H1 (cell line): ENCODE measurements at regions not wholly inside any gene's neighbourhood (a gene's known extent, or its start where the extent isn't known, plus 50 kb on each side); places are given as distances from the start of the nearest gene placed in this dataset.

Experiments used
- CBX8 ChIP-seq: fragments of 300-800, 300-1000 bp; sonication (generic); IDR thresholded peaks from 2 replicates; pipeline ENCODE4 v1.7.1; 2016; ENCODE audit warnings: low read depth, low read length, borderline replicate concordance
- SRF ChIP-seq: IDR thresholded peaks from 2 replicates; pipeline ENCODE4 v1.6.1; 2011; ENCODE audit warnings: mild to moderate bottlenecking, low read depth, low read length, moderate library complexity
- TF ChIP-seq, protein P1 (sequence below): fragments of 300-600 bp; sonication (generic); IDR thresholded peaks from 2 replicates; pipeline ENCODE4 v1.7.1; 2012; ENCODE audit warnings: low read length, moderate library complexity, mild to moderate bottlenecking, inconsistent platforms; ENCODE audit not compliant: insufficient replicate concordance
- TF ChIP-seq, protein P2 (sequence below), 3 experiments: IDR thresholded peaks; 1 replicate in 2 of 3; 2 replicates in 1 of 3; pipeline versions ENCODE4 v1.5.1 to v1.6.1; 2011; ENCODE audit warnings: low read length in 3 of 3, mild to moderate bottlenecking in 3 of 3, inconsistent platforms in 2 of 3, low read depth in 1 of 3, moderate library complexity in 1 of 3; ENCODE audit not compliant: insufficient read depth in 1 of 3; ENCODE audit errors: control extremely low read depth in 1 of 3

DNA sequence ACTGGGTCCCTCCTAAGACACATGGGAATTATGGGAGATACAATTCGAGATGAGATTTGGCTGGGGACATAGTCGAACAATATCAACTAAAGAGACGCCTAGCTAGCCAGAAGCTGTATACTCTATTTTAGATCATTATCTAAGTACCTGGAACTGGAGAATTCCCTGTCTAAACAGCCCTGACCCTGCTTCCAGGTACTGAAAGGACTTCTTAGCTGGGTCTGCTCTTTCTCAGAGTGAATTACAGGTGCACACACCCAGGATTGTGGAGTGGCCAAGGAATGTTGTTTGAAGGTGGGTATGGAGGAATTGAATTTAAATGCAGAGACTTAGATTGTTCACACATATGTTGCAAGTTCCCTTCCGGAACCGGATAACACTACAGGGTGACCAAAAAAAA lies 733.0 kb downstream of the RPS29 start (continued):
- TF ChIP-seq, protein P1, sequence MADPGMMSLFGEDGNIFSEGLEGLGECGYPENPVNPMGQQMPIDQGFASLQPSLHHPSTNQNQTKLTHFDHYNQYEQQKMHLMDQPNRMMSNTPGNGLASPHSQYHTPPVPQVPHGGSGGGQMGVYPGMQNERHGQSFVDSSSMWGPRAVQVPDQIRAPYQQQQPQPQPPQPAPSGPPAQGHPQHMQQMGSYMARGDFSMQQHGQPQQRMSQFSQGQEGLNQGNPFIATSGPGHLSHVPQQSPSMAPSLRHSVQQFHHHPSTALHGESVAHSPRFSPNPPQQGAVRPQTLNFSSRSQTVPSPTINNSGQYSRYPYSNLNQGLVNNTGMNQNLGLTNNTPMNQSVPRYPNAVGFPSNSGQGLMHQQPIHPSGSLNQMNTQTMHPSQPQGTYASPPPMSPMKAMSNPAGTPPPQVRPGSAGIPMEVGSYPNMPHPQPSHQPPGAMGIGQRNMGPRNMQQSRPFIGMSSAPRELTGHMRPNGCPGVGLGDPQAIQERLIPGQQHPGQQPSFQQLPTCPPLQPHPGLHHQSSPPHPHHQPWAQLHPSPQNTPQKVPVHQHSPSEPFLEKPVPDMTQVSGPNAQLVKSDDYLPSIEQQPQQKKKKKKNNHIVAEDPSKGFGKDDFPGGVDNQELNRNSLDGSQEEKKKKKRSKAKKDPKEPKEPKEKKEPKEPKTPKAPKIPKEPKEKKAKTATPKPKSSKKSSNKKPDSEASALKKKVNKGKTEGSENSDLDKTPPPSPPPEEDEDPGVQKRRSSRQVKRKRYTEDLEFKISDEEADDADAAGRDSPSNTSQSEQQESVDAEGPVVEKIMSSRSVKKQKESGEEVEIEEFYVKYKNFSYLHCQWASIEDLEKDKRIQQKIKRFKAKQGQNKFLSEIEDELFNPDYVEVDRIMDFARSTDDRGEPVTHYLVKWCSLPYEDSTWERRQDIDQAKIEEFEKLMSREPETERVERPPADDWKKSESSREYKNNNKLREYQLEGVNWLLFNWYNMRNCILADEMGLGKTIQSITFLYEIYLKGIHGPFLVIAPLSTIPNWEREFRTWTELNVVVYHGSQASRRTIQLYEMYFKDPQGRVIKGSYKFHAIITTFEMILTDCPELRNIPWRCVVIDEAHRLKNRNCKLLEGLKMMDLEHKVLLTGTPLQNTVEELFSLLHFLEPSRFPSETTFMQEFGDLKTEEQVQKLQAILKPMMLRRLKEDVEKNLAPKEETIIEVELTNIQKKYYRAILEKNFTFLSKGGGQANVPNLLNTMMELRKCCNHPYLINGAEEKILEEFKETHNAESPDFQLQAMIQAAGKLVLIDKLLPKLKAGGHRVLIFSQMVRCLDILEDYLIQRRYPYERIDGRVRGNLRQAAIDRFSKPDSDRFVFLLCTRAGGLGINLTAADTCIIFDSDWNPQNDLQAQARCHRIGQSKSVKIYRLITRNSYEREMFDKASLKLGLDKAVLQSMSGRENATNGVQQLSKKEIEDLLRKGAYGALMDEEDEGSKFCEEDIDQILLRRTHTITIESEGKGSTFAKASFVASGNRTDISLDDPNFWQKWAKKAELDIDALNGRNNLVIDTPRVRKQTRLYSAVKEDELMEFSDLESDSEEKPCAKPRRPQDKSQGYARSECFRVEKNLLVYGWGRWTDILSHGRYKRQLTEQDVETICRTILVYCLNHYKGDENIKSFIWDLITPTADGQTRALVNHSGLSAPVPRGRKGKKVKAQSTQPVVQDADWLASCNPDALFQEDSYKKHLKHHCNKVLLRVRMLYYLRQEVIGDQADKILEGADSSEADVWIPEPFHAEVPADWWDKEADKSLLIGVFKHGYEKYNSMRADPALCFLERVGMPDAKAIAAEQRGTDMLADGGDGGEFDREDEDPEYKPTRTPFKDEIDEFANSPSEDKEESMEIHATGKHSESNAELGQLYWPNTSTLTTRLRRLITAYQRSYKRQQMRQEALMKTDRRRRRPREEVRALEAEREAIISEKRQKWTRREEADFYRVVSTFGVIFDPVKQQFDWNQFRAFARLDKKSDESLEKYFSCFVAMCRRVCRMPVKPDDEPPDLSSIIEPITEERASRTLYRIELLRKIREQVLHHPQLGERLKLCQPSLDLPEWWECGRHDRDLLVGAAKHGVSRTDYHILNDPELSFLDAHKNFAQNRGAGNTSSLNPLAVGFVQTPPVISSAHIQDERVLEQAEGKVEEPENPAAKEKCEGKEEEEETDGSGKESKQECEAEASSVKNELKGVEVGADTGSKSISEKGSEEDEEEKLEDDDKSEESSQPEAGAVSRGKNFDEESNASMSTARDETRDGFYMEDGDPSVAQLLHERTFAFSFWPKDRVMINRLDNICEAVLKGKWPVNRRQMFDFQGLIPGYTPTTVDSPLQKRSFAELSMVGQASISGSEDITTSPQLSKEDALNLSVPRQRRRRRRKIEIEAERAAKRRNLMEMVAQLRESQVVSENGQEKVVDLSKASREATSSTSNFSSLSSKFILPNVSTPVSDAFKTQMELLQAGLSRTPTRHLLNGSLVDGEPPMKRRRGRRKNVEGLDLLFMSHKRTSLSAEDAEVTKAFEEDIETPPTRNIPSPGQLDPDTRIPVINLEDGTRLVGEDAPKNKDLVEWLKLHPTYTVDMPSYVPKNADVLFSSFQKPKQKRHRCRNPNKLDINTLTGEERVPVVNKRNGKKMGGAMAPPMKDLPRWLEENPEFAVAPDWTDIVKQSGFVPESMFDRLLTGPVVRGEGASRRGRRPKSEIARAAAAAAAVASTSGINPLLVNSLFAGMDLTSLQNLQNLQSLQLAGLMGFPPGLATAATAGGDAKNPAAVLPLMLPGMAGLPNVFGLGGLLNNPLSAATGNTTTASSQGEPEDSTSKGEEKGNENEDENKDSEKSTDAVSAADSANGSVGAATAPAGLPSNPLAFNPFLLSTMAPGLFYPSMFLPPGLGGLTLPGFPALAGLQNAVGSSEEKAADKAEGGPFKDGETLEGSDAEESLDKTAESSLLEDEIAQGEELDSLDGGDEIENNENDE, result no peak
- TF ChIP-seq SRF (no peak), CBX8 (no peak)
- TF ChIP-seq, protein P2, sequence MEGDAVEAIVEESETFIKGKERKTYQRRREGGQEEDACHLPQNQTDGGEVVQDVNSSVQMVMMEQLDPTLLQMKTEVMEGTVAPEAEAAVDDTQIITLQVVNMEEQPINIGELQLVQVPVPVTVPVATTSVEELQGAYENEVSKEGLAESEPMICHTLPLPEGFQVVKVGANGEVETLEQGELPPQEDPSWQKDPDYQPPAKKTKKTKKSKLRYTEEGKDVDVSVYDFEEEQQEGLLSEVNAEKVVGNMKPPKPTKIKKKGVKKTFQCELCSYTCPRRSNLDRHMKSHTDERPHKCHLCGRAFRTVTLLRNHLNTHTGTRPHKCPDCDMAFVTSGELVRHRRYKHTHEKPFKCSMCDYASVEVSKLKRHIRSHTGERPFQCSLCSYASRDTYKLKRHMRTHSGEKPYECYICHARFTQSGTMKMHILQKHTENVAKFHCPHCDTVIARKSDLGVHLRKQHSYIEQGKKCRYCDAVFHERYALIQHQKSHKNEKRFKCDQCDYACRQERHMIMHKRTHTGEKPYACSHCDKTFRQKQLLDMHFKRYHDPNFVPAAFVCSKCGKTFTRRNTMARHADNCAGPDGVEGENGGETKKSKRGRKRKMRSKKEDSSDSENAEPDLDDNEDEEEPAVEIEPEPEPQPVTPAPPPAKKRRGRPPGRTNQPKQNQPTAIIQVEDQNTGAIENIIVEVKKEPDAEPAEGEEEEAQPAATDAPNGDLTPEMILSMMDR (IDR thresholded peaks at IDR 0.05; ENCODE audit: control extremely low read depth in 1 of 3, insufficient read depth in 1 of 3, low read depth in 1 of 3, low read length in 3 of 3), result no peak
